ENCODE measurements at regions not wholly inside any gene's neighbourhood (a gene's known extent, or its start where the extent isn't known, plus 50 kb on each side); places are given as distances from the start of the nearest gene placed in this dataset.

DNA sequence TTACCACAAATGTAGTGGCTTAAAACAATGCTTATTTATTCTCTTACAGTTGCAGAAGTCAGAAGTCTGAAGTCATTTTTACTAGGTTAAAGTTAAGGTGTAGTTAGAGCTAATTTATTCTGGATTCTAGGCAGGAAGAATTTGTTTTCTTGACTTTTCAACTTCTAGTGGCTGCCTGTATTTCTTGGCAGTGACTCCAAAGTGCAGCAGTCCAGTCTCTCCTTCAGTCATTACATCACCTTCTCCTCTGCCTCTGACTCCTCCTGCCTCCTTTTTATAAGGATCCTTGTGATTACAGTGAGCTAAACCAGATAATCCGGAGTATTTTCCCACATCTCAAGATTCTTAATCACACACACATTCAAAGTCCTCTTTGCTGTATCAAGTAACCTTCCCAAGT, 581.4 kb downstream of the KCNA4 start:
- H3K4me2 ChIP-seq (ENCODE audit: low read length) = no peak overlapping the region
- no peaks in the 10 kb centered on the region for H3K9me3 ChIP-seq (ENCODE audit: control insufficient read depth, low read length)
- H3K79me2 ChIP-seq = no peaks in the 10 kb centered on the region
- no peak overlapping the region for H3K27ac ChIP-seq
- no peaks in the 10 kb centered on the region for H3K36me3 ChIP-seq (ENCODE audit: control insufficient read depth, insufficient read depth, low read length)
- H3K9ac ChIP-seq = no peak overlapping the region
- TF ChIP-seq, protein P1, sequence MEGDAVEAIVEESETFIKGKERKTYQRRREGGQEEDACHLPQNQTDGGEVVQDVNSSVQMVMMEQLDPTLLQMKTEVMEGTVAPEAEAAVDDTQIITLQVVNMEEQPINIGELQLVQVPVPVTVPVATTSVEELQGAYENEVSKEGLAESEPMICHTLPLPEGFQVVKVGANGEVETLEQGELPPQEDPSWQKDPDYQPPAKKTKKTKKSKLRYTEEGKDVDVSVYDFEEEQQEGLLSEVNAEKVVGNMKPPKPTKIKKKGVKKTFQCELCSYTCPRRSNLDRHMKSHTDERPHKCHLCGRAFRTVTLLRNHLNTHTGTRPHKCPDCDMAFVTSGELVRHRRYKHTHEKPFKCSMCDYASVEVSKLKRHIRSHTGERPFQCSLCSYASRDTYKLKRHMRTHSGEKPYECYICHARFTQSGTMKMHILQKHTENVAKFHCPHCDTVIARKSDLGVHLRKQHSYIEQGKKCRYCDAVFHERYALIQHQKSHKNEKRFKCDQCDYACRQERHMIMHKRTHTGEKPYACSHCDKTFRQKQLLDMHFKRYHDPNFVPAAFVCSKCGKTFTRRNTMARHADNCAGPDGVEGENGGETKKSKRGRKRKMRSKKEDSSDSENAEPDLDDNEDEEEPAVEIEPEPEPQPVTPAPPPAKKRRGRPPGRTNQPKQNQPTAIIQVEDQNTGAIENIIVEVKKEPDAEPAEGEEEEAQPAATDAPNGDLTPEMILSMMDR (IDR thresholded peaks at IDR 0.05) = no peak
- H3K27me3 ChIP-seq (ENCODE audit: control insufficient read depth, insufficient read depth, low read length) = no peaks in the 10 kb centered on the region
- no peak overlapping the region for H3K4me3 ChIP-seq (ENCODE audit: low read depth, low read length)
- H2AFZ ChIP-seq = no peak overlapping the region
- no peaks in the 10 kb centered on the region for H3K4me1 ChIP-seq

DNA sequence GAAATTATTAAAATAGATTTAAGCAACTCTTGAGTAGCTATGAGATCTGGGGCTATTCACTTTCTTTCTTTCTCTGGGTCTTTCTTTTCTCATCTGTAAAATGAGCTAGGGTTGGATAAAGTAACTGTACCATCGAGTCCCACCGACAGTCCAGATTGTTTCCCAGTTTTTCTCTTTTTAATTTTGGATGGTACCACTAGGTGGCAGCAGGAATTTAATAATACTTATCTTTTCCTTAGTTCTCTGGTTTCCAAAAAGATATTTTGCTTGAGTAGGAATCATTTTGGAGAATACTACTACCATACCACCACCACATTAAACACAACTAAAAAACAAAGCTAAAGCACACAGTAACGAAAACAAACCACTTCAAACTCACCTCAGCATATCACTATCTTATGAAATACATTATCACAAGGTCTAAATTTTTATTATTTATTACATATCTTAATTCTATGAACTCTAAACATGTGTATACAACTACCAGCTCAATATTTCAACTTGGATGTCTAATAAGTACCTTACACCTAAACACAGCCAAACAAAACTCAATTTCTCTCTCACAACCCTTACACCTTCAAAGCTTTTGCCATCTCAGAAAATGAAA, 584.0 kb downstream of the KCNA4 start:
- Histone ChIP-seq H3K27me3 (ENCODE audit: control insufficient read depth, insufficient read depth, low read length) (no peaks in the 10 kb centered on the region), H3K36me3 (ENCODE audit: control insufficient read depth, insufficient read depth, low read length) (no peaks in the 10 kb centered on the region), H3K9me3 (ENCODE audit: control insufficient read depth, low read length) (no peaks in the 10 kb centered on the region), H3K9ac (no peak overlapping the region), H3K27ac (no peak overlapping the region), H3K4me2 (ENCODE audit: low read length) (no peak overlapping the region), H3K4me3 (ENCODE audit: low read depth, low read length) (no peak overlapping the region), H2AFZ (no peak overlapping the region), H3K79me2 (no peaks in the 10 kb centered on the region), H3K4me1 (no peaks in the 10 kb centered on the region)
- TF ChIP-seq, protein P1 (IDR thresholded peaks at IDR 0.05) = peak; percentile 8

DNA sequence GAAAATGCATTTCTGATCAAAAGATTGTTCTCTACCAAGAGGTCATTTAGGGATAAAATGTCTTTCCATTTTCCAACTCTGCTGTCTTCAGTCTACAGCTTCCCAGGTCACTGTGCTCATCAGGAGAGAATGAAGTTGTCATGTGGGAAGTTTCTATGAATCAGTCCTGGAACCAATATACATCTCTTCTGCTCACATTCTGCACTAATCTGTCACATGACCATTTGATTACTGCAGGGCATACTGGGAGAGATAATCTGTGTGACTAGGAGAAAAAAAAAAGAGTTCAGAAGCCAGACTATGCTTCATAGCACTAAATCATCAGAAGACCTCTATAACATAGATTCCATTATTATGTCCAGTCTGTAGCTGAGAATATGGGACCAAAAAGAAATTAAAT, 611.5 kb downstream of the KCNA4 start:
- H3K9me3 ChIP-seq (ENCODE audit: control insufficient read depth, low read length) = no peaks in the 10 kb centered on the region
- TF ChIP-seq, protein P1 (IDR thresholded peaks at IDR 0.05) = no peak
- no peaks in the 10 kb centered on the region for H3K4me1 ChIP-seq
- H3K9ac ChIP-seq = no peak overlapping the region
- H3K36me3 ChIP-seq (ENCODE audit: control insufficient read depth, insufficient read depth, low read length) = no peaks in the 10 kb centered on the region
- no peak overlapping the region for H3K27ac ChIP-seq
- no peak overlapping the region for H2AFZ ChIP-seq
- no peak overlapping the region for H3K4me3 ChIP-seq (ENCODE audit: low read depth, low read length)
- H3K4me2 ChIP-seq (ENCODE audit: low read length) = no peak overlapping the region
- no peaks in the 10 kb centered on the region for H3K79me2 ChIP-seq
- no peaks in the 10 kb centered on the region for H3K27me3 ChIP-seq (ENCODE audit: control insufficient read depth, insufficient read depth, low read length)

DNA sequence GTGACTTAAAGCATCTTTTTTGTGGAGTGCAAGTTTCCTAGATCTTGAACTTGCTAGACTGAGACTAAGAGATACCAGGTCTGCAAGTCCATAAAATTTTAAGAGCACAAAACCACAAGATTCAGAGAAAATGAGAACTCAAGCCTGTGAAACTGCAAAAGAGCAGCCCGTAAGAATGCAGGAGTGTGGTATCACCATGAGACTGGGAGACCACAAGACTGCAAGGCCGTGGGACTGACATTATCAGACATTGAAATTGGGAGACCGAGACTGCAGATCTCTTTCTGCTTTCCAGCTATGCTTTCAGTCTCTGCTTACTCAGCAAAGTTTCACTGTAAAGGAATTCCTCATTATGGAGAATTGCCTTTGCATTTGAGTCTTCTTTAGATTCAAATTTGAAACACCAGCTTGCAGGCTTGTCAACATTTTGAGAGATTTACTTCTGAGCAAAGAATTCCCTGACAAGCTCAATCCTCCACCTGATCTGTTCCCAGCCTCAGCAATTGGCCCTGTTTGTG, 621.2 kb downstream of the KCNA4 start:
- Histone ChIP-seq H3K9me3 (ENCODE audit: control insufficient read depth, low read length) (no peaks in the 10 kb centered on the region), H2AFZ (no peak overlapping the region)

More for the DNA sequence above, 621.2 kb downstream of the KCNA4 start:
- no peaks in the 10 kb centered on the region for H3K27me3 ChIP-seq (ENCODE audit: control insufficient read depth, insufficient read depth, low read length)
- H3K36me3 ChIP-seq (ENCODE audit: control insufficient read depth, insufficient read depth, low read length) = no peaks in the 10 kb centered on the region
- no peak overlapping the region for H3K4me2 ChIP-seq (ENCODE audit: low read length)
- TF ChIP-seq, protein P1 (IDR thresholded peaks at IDR 0.05) = no peak
- no peaks in the 10 kb centered on the region for H3K79me2 ChIP-seq
- H3K4me1 ChIP-seq = no peaks in the 10 kb centered on the region
- no peak overlapping the region for H3K27ac ChIP-seq
- no peak overlapping the region for H3K9ac ChIP-seq
- H3K4me3 ChIP-seq (ENCODE audit: low read depth, low read length) = no peak overlapping the region

Measured in parathyroid adenoma (tissue), 2 donors.